Neural cell (in vitro differentiated cells): ENCODE measurements at regions not wholly inside any gene's neighbourhood (a gene's known extent, or its start where the extent isn't known, plus 50 kb on each side); places are given as distances from the start of the nearest gene placed in this dataset.
"Not testable (repeated sequence)": the region's sequence is repeated elsewhere in the genome, so short reads cannot be mapped to it uniquely, and the experiment has no call there.

Experiments
- H2AFZ ChIP-seq: fragments of 200-600, 300-800 bp; sonication (generic), shearing (Covaris generic); 2 replicates; pipeline ENCODE4 v1.6.0; 2014; ENCODE audit warnings: low read depth, mild to moderate bottlenecking, antibody characterized with exemption, low read length, moderate library complexity
- H3F3A ChIP-seq: fragments of 200-600 bp; shearing (Covaris generic); 2 replicates; pipeline ENCODE4 v1.6.1; 2016; ENCODE audit warnings: mild to moderate bottlenecking, moderate library complexity, mixed read lengths, antibody characterized with exemption, low read length; ENCODE audit not compliant: insufficient read depth, poor library complexity, severe bottlenecking
- H3K27ac ChIP-seq: fragments of 200-600, 300-800 bp; sonication (generic), shearing (Covaris generic); 2 replicates; pipeline ENCODE4 v1.5.1; 2014; ENCODE audit warnings: mild to moderate bottlenecking, low read length, moderate library complexity
- H3K27me3 ChIP-seq: fragments of 300-800, 200-600 bp; sonication (generic), shearing (Covaris generic); 2 replicates; pipeline ENCODE4 v1.6.0; 2014; ENCODE audit warnings: mild to moderate bottlenecking, low read depth, low read length, moderate library complexity; ENCODE audit not compliant: insufficient read depth
- H3K36me3 ChIP-seq: fragments of 300-800, 200-600 bp; sonication (generic), shearing (Covaris generic); 2 replicates; pipeline ENCODE4 v1.5.1; 2014; ENCODE audit warnings: mild to moderate bottlenecking, antibody characterized with exemption, low read length, moderate library complexity; ENCODE audit not compliant: insufficient read depth
- H3K4me2 ChIP-seq: fragments of 300-800, 200-600 bp; sonication (generic), shearing (Covaris generic); 2 replicates; pipeline ENCODE4 v1.6.0; 2014; ENCODE audit warnings: mild to moderate bottlenecking, low read length
- H3K4me3 ChIP-seq: fragments of 300-800, 200-600 bp; sonication (generic), shearing (Covaris generic); 2 replicates; pipeline ENCODE4 v1.5.1; 2014; ENCODE audit warnings: mild to moderate bottlenecking, low read length, moderate library complexity
- H3K79me2 ChIP-seq: fragments of 200-600 bp; shearing (Covaris generic); replicated peaks from 2 replicates; pipeline ENCODE4 v1.6.0; 2014; ENCODE audit warnings: mild to moderate bottlenecking, low read length, moderate library complexity; ENCODE audit not compliant: insufficient read depth
- H3K9ac ChIP-seq: fragments of 300-800, 200-600 bp; sonication (generic), shearing (Covaris generic); 2 replicates; pipeline ENCODE4 v1.6.1; 2016; ENCODE audit warnings: mild to moderate bottlenecking, low read length, mixed read lengths
- H3K9me2 ChIP-seq: fragments of 200-600 bp; shearing (Covaris generic); 2 replicates; pipeline ENCODE4 v1.6.1; 2016; ENCODE audit warnings: mild to moderate bottlenecking, low read length, mixed read lengths; ENCODE audit not compliant: insufficient read depth
- H3K9me3 ChIP-seq: fragments of 200-600, 300-800 bp; sonication (generic), shearing (Covaris generic); 2 replicates; pipeline ENCODE4 v1.6.1; 2016; ENCODE audit warnings: mild to moderate bottlenecking, mixed run types, low read length, moderate library complexity, mixed read lengths
- H4K20me1 ChIP-seq: fragments of 200-600 bp; shearing (Covaris generic); 2 replicates; pipeline ENCODE4 v1.6.1; 2016; ENCODE audit warnings: mild to moderate bottlenecking, mixed run types; ENCODE audit not compliant: insufficient read depth
- CTCF ChIP-seq: fragments of 450-650 bp; IDR thresholded peaks from 2 replicates; pipeline ENCODE4 v1.5.1; 2014; ENCODE audit warnings: antibody characterized with exemption, mild to moderate bottlenecking, moderate library complexity; ENCODE audit not compliant: poor library complexity, severe bottlenecking
- EP300 ChIP-seq: fragments of 450-650 bp; conservative IDR thresholded peaks from 2 replicates; pipeline ENCODE4 v1.6.1; 2014; ENCODE audit warnings: antibody characterized with exemption, mild to moderate bottlenecking, moderate library complexity; ENCODE audit not compliant: poor library complexity, severe bottlenecking
- EZH2 ChIP-seq: fragments of 200-600, 300-800 bp; shearing (Covaris generic), sonication (generic); IDR thresholded peaks from 2 replicates; pipeline ENCODE4 v1.6.1; 2014; ENCODE audit warnings: antibody characterized with exemption, low read length, borderline replicate concordance, mild to moderate bottlenecking; ENCODE audit not compliant: insufficient read depth, poor library complexity, severe bottlenecking
- MXI1 ChIP-seq: fragments of 450-650 bp; conservative IDR thresholded peaks from 2 replicates; pipeline ENCODE4 v1.6.1; 2014; ENCODE audit warnings: antibody characterized with exemption, mild to moderate bottlenecking; ENCODE audit not compliant: poor library complexity, severe bottlenecking
- POLR2AphosphoS5 ChIP-seq: IDR thresholded peaks from 2 replicates; pipeline ENCODE4 v1.6.1; 2012
- RAD21 ChIP-seq: fragments of 450-650 bp; conservative IDR thresholded peaks from 2 replicates; pipeline ENCODE4 v1.6.1; 2014; ENCODE audit warnings: antibody characterized with exemption, mild to moderate bottlenecking, moderate library complexity
- REST ChIP-seq: IDR thresholded peaks from 2 replicates; pipeline ENCODE4 v1.6.1; 2012; ENCODE audit warnings: borderline replicate concordance
- SMC3 ChIP-seq: fragments of 450-650 bp; conservative IDR thresholded peaks from 2 replicates; pipeline ENCODE4 v1.6.1; 2014; ENCODE audit warnings: antibody characterized with exemption, mild to moderate bottlenecking, moderate library complexity; ENCODE audit not compliant: poor library complexity
- TAF1 ChIP-seq: IDR thresholded peaks from 2 replicates; pipeline ENCODE4 v1.6.1; 2012; ENCODE audit warnings: low read depth

GRCh38 chr3:29181149-29181780 is 99.6 kb upstream of the RBMS3 start:
- H3K27me3 ChIP-seq: no peaks in the 10 kb centered on the region
- no peak overlapping the region for H2AFZ ChIP-seq
- no peaks in the 10 kb centered on the region for H3F3A ChIP-seq
- TF ChIP-seq SMC3: no peak
- TF ChIP-seq CTCF: no peak
- TF ChIP-seq TAF1: no peak
- H3K36me3 ChIP-seq: no peaks in the 10 kb centered on the region
- no peak overlapping the region for H3K9ac ChIP-seq
- no peaks in the 10 kb centered on the region for H3K9me2 ChIP-seq
- H3K4me2 ChIP-seq: no peak overlapping the region
- H3K4me3 ChIP-seq: no peak overlapping the region
- no peaks in the 10 kb centered on the region for H3K79me2 ChIP-seq
- no peaks in the 10 kb centered on the region for H3K9me3 ChIP-seq
- H4K20me1 ChIP-seq: no peaks in the 10 kb centered on the region
- H3K27ac ChIP-seq: no peak overlapping the region

GRCh38 chr3:29181872-29182271 is 99.0 kb upstream of the RBMS3 start:
- no peaks in the 10 kb centered on the region for H3K9me2 ChIP-seq
- no peak overlapping the region for H3K9ac ChIP-seq
- no peaks in the 10 kb centered on the region for H3K27me3 ChIP-seq
- TF ChIP-seq REST (no peak), EZH2 (no peak), MXI1 (no peak), SMC3 (no peak), EP300 (no peak), TAF1 (no peak), CTCF (no peak), RAD21 (no peak), POLR2AphosphoS5 (no peak)
- H4K20me1 ChIP-seq: no peaks in the 10 kb centered on the region
- no peak overlapping the region for H3K4me3 ChIP-seq
- no peaks in the 10 kb centered on the region for H3F3A ChIP-seq
- H3K79me2 ChIP-seq: no peaks in the 10 kb centered on the region
- H3K36me3 ChIP-seq: no peaks in the 10 kb centered on the region
- H3K4me2 ChIP-seq: no peak overlapping the region
- H2AFZ ChIP-seq: no peak overlapping the region
- no peaks in the 10 kb centered on the region for H3K9me3 ChIP-seq
- H3K27ac ChIP-seq: no peak overlapping the region

GRCh38 chr3:29182828-29183227 is 98.0 kb upstream of the RBMS3 start:
- not testable (repeated sequence) for H3K4me2 ChIP-seq, H3K9ac ChIP-seq, H3K9me3 ChIP-seq, H3F3A ChIP-seq, H3K27ac ChIP-seq, H3K4me3 ChIP-seq, H4K20me1 ChIP-seq, H2AFZ ChIP-seq, H3K27me3 ChIP-seq, H3K79me2 ChIP-seq, H3K36me3 ChIP-seq, H3K9me2 ChIP-seq
